GM23338 (cell line): ENCODE measurements at regions not wholly inside any gene's neighbourhood (a gene's known extent, or its start where the extent isn't known, plus 50 kb on each side); places are given as distances from the start of the nearest gene placed in this dataset.

Experiments
- CREB1 ChIP-seq: fragments of 250-450 bp; sonication (Bioruptor Pico); IDR thresholded peaks from 2 replicates; pipeline ENCODE4 v1.5.0; 2020; ENCODE audit warnings: low read depth, mild to moderate bottlenecking, moderate library complexity
- CTCF ChIP-seq, 2 experiments: fragments of 200-600 bp in 1 of 2; sonication (generic) in 1 of 2; conservative IDR thresholded peaks; 2 replicates each; pipeline versions ENCODE4 v1.5.1 to v1.6.1; 2016 to 2017; ENCODE audit warnings: antibody characterized with exemption in 2 of 2, low read depth in 2 of 2, mild to moderate bottlenecking in 2 of 2, moderate library complexity in 1 of 2
- EZH2 ChIP-seq: fragments of 200-600 bp; sonication (generic); IDR thresholded peaks from one replicate; pipeline ENCODE4 v1.8.0; 2017; ENCODE audit warnings: antibody characterized with exemption, mild to moderate bottlenecking, low read depth; ENCODE audit not compliant: unreplicated experiment
- EZH2phosphoT487 ChIP-seq: fragments of 200-600 bp; sonication (generic); IDR thresholded peaks from one replicate; pipeline ENCODE4 v1.8.1; 2018; ENCODE audit warnings: antibody characterized with exemption; ENCODE audit not compliant: unreplicated experiment
- JUNB ChIP-seq: IDR thresholded peaks from one replicate; pipeline ENCODE4 v1.6.1; 2016; ENCODE audit warnings: antibody characterized with exemption; ENCODE audit not compliant: unreplicated experiment
- NANOG ChIP-seq: IDR thresholded peaks from 2 replicates; pipeline ENCODE4 v1.6.1; 2016; ENCODE audit warnings: antibody characterized with exemption, borderline replicate concordance
- POLR2AphosphoS5 ChIP-seq: IDR thresholded peaks from 2 replicates; pipeline ENCODE4 v1.6.1; 2016; ENCODE audit warnings: antibody characterized with exemption, low read depth
- REST ChIP-seq: IDR thresholded peaks from one replicate; pipeline ENCODE4 v1.6.1; 2018; ENCODE audit warnings: antibody characterized with exemption; ENCODE audit not compliant: unreplicated experiment
- STAT1 ChIP-seq: IDR thresholded peaks from one replicate; pipeline ENCODE4 v1.6.1; 2016; ENCODE audit warnings: antibody characterized with exemption; ENCODE audit not compliant: unreplicated experiment
- ZNF114 ChIP-seq: fragments of 250-450 bp; sonication (Bioruptor Pico); IDR thresholded peaks from 2 replicates; pipeline ENCODE4 v1.5.0; 2020; ENCODE audit warnings: mild to moderate bottlenecking, moderate library complexity

- TF ChIP-seq CTCF (conservative IDR thresholded peaks at IDR 0.05; ENCODE audit: low read depth in 2 of 2) = no peak
- TF ChIP-seq EZH2 = no peak
- no peak for TF ChIP-seq POLR2AphosphoS5
- no peak for TF ChIP-seq JUNB
- TF ChIP-seq CREB1 = no peak
- TF ChIP-seq EZH2phosphoT487 = no peak
- no peak for TF ChIP-seq NANOG
- TF ChIP-seq REST = no peak
- TF ChIP-seq ZNF114 (CRISPR knock-in tag) = no peak
- no peak for TF ChIP-seq STAT1
Observed at GRCh38 chr9:30972654-30973053, 1411.8 kb upstream of the ACO1 start.
